ENCODE measurements at regions not wholly inside any gene's neighbourhood (a gene's known extent, or its start where the extent isn't known, plus 50 kb on each side); places are given as distances from the start of the nearest gene placed in this dataset.

GRCh38 chr17:83200231-83200699, 120.9 kb downstream of the METRNL start:
- Histone ChIP-seq H3K4me3 (ENCODE audit: low read depth, low read length, poor library complexity, severe bottlenecking) (peak overlapping the region; percentile 50), H3K36me3 (ENCODE audit: insufficient read depth, low read length) (no peaks in the 10 kb centered on the region), H3K4me2 (ENCODE audit: low read length) (peak overlapping the region; percentile 73), H3K4me1 (ENCODE audit: insufficient read depth, low read length, poor library complexity, severe bottlenecking) (peaks cover 30% of the 10 kb centered on the region), H3K9me3 (ENCODE audit: low read length) (no peaks in the 10 kb centered on the region), H3K9me2 (ENCODE audit: insufficient read depth, low read length) (no peaks in the 10 kb centered on the region), H2AFZ (ENCODE audit: low read length) (peak overlapping the region; percentile 51; the same call in 1 of the 2 replicates), H3K27ac (ENCODE audit: low read depth, low read length, poor library complexity, severe bottlenecking) (peak overlapping the region; percentile 39), H4K20me1 (ENCODE audit: insufficient read depth, low read length) (no peaks in the 10 kb centered on the region), H3K79me2 (ENCODE audit: insufficient read depth, low read depth, low read length) (no peaks in the 10 kb centered on the region)
- TF ChIP-seq CTCF (conservative IDR thresholded peaks at IDR 0.05; ENCODE audit: low read length) (no peak), EZH2phosphoT487 (IDR thresholded peaks at IDR 0.05; ENCODE audit: borderline replicate concordance, low read depth, low read length) (no peak)
- POLR2A ChIA-PET, result no interaction called here
- no TSS peak for BruUV-seq (replicated peaks)
- intact Hi-C loops (cut with micrococcal nuclease; ENCODE audit: unreplicated experiment), result no loop called here
- DNase-seq (ENCODE audit: low spot score), result no peak
- CTCF ChIA-PET (ENCODE audit: unreplicated experiment), result interaction anchor here (1.8 kb wide), 1 partner anchor 286 kb away, joined by 6 read pairs; no protein-coding TSS in a partner anchor

DNA sequence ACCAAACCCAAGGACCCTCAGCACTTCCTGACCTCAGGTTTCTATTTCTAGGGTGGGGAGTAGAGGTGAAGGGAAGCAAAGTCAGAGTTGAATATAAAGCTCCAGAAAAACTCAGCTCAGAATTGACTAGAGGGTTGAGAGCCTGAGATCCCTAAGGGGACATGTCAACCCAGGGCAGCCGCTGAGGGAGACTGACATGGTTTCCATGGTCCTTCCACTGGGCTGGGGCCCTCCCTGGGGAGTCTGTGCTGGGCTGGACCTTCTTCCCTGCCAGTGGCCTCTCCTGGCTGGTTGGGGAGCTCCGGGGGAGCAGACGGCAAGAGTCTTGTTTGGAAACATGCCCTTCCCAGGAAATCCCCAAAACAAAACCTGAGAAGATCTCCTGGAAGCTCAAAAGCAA, 121.3 kb downstream of the METRNL start:
- H4K20me1 ChIP-seq (ENCODE audit: insufficient read depth, low read length), result no peaks in the 10 kb centered on the region
- peaks cover 30% of the 10 kb centered on the region for H3K4me1 ChIP-seq (ENCODE audit: insufficient read depth, low read length, poor library complexity, severe bottlenecking)
- H3K9me3 ChIP-seq (ENCODE audit: low read length), result no peaks in the 10 kb centered on the region
- no peak for TF ChIP-seq CTCF (conservative IDR thresholded peaks at IDR 0.05; ENCODE audit: low read length)
- H3K4me3 ChIP-seq (ENCODE audit: low read depth, low read length, poor library complexity, severe bottlenecking), result no peak overlapping the region
- no peaks in the 10 kb centered on the region for H3K9me2 ChIP-seq (ENCODE audit: insufficient read depth, low read length)
- DNase-seq (ENCODE audit: low spot score), result no peak
- 0 out of 2 replicates have a peak overlapping the region, but pooled peaks have one; percentile 73 for H3K4me2 ChIP-seq (ENCODE audit: low read length)
- H3K36me3 ChIP-seq (ENCODE audit: insufficient read depth, low read length), result no peaks in the 10 kb centered on the region
- CTCF ChIA-PET (ENCODE audit: unreplicated experiment), result interaction anchor here (1.8 kb wide), 1 partner anchor 286 kb away, joined by 6 read pairs; no protein-coding TSS in a partner anchor
- intact Hi-C loops (cut with micrococcal nuclease; ENCODE audit: unreplicated experiment), result no loop called here
- H3K27ac ChIP-seq (ENCODE audit: low read depth, low read length, poor library complexity, severe bottlenecking), result peak overlapping the region; percentile 39
- H3K79me2 ChIP-seq (ENCODE audit: insufficient read depth, low read depth, low read length), result no peaks in the 10 kb centered on the region
- no peak overlapping the region for H2AFZ ChIP-seq (ENCODE audit: low read length)
- no TSS peak for BruUV-seq (replicated peaks)
- POLR2A ChIA-PET, result no interaction called here

- no TSS peak for BruUV-seq (replicated peaks)
- H2AFZ ChIP-seq (ENCODE audit: low read length), result no peak overlapping the region
- no peak overlapping the region for H3K4me2 ChIP-seq (ENCODE audit: low read length)
- no peak overlapping the region for H3K4me3 ChIP-seq (ENCODE audit: low read depth, low read length, poor library complexity, severe bottlenecking)
- H3K4me1 ChIP-seq (ENCODE audit: insufficient read depth, low read length, poor library complexity, severe bottlenecking), result peaks cover 30% of the 10 kb centered on the region
- no peaks in the 10 kb centered on the region for H3K79me2 ChIP-seq (ENCODE audit: insufficient read depth, low read depth, low read length)
- no peaks in the 10 kb centered on the region for H3K9me2 ChIP-seq (ENCODE audit: insufficient read depth, low read length)
- CTCF ChIA-PET (ENCODE audit: unreplicated experiment), result interaction anchor here (1.5 kb wide), 1 partner anchor 83 kb away, joined by 3 read pairs; no protein-coding TSS in a partner anchor
- H3K36me3 ChIP-seq (ENCODE audit: insufficient read depth, low read length), result no peaks in the 10 kb centered on the region
- POLR2A ChIA-PET, result interaction anchor here (0.5 to 1.9 kb wide), 3 partner anchors 8 to 430 kb away, joined by 3 to 5 read pairs (median 4); no protein-coding TSS in a partner anchor
- no peaks in the 10 kb centered on the region for H4K20me1 ChIP-seq (ENCODE audit: insufficient read depth, low read length)
- H3K9me3 ChIP-seq (ENCODE audit: low read length), result no peaks in the 10 kb centered on the region
- H3K27ac ChIP-seq (ENCODE audit: low read depth, low read length, poor library complexity, severe bottlenecking), result no peak overlapping the region
- no peak for DNase-seq (ENCODE audit: low spot score)
- TF ChIP-seq EZH2phosphoT487 (IDR thresholded peaks at IDR 0.05; ENCODE audit: borderline replicate concordance, low read depth, low read length) (no peak), CTCF (conservative IDR thresholded peaks at IDR 0.05; ENCODE audit: low read length) (no peak)
- intact Hi-C loops (cut with micrococcal nuclease; ENCODE audit: unreplicated experiment), result no loop called here
These were observed 122.0 kb downstream of the METRNL start for GRCh38 chr17:83201206-83202001.

All from OCI-LY7 (cell line).